HG02870 (cell line): ENCODE measurements at regions not wholly inside any gene's neighbourhood (a gene's known extent, or its start where the extent isn't known, plus 50 kb on each side); places are given as distances from the start of the nearest gene placed in this dataset.
"Not testable (repeated sequence)": the region's sequence is repeated elsewhere in the genome, so short reads cannot be mapped to it uniquely, and the experiment has no call there.

Experiments used
- ATAC-seq: cut with Tn5 transposase; IDR thresholded peaks from one replicate; pipeline ENCODE4 v1.9.1; 2021; ENCODE audit warnings: mild to moderate bottlenecking, moderate library complexity; ENCODE audit not compliant: unreplicated experiment

DNA sequence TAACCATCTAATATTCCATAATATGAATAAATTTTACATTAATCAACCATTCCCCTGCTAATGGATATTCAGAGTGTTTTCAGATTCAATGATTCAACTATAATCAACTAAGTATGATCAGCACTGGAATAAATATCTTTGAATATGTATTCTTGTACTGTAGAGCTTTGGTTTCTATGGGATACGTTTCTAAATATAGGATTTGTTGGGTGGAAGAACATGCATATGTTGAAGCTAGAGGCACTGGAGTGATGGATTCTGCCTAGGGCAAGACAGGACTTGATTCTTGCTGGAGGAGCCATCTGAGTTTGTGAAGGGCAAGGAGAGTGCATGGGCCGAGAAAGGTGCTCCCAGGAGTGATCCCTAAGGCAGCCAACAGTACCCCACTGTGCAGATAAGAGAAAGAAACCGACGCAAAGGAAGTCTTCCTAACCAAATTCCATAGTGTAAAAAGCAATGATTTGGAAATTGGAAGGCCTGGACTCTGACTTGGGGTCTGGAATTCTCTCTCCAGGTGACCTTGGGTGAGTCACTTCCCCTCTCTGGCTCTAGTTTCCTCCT is 418.7 kb downstream of the PREX1 start:
- ATAC-seq: no peak

DNA sequence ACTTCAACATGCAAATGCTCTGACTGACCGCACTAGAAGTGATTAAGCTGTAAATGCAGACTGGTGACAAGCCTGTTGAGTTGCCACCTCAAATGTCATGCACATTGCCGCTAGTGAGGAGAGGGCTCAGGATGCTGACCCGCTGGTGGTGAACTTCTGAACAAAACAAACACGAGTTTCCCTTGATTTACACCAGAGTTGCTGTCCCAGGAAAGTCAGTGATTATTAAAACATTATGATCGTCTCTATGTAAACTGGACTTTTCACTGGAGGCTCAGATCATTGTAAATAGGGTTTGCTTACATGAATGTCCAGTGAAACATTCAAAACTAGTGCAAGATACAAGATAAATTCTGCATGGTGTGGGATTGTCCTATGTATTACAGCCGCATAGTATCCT is 420.1 kb downstream of the PREX1 start:
- ATAC-seq: no peak

DNA sequence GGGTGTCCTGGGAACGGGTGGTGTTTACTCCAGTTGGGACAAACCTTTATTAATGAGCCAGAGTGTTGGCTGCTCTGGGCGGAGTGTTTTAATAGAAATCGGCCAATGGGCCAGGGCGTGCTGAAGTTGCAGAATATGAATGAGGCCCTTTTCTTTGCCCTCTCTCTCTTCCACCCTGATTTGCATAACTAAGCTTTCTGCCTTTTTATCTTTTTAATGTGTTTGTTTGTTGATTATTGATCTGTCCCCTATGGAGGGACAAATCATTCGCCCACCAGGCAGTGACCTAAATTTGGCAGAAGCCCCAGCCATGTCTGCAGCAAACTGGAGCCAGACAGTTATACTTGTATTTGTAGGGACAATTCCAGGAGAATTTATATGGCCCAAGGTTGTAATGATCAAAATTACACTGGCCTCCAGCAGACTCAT is 420.9 kb downstream of the PREX1 start:
- ATAC-seq: no peak

DNA sequence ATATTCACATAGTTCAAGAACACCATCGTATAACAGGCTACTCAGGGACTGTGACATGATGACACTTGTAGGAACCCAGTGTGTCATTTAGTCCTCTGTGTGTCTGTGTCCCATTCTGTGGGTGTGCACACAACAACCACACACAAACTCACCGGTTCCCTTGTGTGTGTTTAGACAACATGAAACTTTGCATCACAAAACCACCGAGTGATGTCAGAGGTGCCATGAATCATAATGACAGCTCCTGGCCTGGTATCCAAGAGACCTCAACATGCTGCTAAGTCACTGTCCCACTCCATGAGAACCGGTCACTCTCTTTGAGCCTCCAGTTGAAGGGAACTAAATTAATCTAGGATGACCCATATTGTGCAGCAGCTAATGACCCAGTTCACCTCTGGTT is 421.3 kb downstream of the PREX1 start:
- no peak for ATAC-seq

DNA sequence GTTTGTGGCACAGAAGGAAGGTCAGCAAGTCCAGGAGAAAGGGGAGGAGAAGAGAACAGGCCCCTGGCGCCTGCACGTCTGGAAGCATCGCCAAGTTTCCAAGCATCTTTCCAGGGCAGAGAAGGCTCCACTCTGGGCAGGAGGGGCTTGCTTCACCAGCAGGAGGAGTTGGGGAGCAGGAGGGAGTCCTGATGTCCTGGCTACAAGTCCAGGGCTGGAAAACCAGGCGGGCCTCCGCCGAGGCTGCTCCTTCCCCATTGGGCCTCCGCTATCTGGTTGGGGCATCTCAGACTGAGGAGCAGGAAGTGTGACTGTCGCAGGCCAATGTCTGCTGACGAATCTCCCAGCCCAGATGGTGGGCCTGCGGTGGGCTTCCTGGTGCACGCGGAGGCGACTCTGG is 421.9 kb downstream of the PREX1 start:
- no peak for ATAC-seq

DNA sequence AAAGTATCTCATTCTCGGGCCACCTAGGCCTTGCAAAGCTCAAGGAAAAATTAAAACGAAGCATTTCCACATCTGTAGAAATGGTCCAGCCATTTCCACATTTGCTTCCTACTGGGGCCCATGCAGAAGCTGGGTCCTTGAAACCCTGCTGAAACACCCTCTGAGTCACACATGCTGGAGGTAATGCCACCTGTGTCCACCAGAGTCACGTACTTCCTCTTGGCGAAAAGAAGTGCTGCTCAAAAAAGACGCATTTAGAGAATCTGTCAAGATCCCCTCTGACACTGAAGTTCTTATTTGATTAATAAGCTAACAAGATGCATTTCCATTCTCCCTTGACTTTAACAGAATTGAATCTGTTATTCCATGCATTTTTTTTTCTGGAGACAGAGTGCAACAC is 423.2 kb downstream of the PREX1 start:
- no peak for ATAC-seq

DNA sequence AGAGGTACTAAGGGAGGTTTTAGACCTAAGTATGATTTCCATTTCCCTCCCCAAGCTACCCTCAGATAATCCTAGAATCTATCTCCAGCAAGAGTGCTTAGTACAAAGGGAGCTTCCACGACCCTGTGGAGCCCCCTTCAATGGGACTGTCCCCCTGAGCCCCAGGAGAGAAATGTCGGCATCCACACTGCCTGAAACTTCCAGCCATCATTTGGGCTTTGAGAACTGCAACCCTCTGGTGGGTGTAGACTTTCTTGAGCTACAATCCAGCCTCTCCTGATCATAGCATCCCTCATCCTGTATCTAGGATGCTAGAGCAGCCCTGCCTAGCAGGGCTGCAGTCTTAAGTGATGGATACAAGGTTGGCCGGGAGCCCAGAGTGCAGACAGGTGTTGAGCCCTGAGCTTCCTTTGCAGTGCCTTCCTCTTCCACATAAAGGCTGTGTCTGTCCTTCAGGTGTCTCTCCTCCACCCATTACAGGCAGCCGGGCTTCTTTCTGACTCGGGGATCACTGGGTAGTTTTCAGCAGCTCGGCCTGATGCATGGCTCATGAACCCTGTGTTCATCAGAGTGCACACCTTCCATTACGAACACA is 424.5 kb downstream of the PREX1 start:
- ATAC-seq: no peak

DNA sequence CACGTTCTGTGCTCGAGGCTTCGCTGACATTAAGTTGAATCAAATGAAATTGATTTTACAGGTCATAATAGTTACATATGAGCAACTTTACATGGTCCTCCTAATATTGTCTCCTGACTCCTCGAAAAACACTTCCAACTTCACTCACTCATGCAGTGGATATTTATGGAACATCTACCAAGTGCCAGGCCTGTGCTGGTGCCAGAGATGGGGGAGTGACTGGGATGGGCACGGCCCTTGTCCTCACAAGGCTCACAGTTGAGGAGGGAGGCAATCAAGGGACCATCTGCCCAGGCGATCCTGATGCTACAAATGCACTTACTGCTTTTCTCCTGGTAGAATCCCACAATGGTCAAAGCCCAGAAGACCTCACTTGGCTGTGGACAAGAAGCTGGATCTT is 426.4 kb downstream of the PREX1 start:
- ATAC-seq: no peak

DNA sequence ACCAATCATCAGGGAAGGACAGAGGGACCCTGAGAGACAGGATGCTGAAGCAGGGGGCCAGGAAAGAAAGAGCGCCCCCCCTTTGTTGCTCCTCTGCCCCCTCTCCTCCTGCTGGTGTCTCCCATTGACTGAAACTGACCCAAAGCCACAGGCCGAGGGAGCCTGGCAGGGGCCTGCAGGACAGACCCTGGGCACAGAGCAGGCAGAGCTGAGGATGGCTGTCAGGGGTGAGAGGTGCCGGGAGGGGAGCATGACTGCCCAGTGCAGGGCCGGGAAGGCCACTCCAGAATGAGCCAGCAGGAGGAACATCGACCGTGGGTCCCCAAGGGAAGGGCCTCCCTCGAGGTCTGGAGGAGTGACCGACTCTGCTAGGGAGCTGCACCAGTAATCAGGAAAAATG is 427.8 kb downstream of the PREX1 start:
- no peak for ATAC-seq

DNA sequence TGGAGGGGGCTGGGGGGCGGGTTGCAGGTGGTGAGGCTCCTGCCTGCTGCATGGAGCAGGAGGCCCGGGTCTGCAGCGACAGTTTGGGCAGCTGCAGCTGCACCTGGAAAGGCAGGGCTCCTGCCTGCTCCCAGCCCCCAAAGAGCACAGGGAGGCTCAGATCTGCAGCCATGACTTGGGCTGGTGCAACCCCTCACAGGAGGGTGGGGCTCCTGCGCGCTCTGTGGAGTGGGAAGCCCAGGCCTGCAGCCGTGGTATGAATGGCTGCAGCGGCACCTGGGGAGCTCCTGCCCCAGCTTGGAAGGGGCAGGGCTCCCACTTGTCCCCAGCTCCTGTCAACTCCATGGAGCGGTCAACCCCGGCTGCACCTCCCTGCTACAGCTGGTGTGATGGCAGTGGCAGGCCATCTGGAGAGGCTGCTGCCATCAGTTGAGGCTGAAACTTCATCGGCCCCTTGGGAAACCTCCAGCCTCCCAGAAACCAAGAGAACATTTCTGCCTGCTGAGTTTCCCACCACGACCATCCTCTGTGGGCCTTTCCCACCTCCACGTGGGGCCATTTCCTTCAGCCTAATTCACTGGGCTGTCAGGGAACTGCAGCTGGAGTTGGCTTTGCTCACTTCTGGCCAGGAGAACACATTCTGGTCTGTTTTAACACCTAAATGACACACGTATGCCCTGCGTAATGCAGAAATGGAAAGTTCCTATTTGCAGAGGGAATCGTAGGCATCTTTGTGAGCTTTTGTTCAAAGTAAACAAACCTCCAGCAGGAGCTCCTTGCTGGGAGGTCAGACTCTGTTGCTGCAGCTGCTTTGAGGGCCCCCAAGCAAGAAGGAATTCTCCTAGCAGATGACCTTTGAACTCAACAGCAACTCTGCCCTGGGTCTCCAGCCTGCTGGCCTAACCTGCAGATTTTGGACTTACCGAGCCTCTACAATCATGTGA is 429.0 kb downstream of the PREX1 start:
- no peak for ATAC-seq

DNA sequence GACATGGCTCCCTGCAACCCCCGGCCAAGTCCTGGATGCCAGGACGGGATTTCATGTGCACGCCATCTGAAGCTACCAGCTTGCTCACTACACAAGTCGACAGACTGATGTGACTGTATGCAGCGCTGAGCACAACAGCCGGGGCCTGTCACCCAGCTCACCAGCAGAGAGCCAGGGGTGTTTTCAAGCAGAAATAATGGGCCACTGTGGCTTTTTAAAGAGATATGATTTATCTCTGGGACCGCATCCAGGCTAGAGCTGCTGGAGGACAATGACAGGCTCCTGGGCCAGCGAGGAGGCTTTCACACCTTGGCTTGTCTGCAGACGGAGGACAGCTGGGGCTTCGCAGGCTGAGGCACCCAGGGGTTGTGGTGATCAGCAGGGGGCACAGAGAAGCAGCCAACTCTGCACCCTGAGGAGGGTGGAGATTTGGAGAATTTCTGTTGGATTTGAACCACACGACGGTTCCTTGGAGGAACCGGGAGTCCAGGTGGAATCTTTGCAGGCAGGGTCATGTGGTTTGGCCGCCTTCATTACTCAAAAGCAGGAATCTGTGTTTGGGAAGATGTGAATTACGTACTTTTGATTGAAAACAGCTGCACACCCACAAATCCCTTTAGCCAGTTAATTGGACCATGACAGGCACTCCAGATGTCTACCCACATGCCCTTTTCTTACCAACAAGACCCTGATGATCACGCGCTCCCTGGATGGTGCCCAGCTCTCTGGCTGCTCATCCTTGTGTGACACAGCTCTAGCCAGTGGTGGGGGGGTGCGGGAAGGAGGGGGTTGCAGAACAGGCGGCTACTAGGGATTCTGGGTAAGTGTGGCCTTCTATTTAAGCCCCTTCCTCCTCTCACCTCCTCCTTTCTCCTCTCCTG is 430.6 kb downstream of the PREX1 start:
- not testable (repeated sequence) for ATAC-seq

DNA sequence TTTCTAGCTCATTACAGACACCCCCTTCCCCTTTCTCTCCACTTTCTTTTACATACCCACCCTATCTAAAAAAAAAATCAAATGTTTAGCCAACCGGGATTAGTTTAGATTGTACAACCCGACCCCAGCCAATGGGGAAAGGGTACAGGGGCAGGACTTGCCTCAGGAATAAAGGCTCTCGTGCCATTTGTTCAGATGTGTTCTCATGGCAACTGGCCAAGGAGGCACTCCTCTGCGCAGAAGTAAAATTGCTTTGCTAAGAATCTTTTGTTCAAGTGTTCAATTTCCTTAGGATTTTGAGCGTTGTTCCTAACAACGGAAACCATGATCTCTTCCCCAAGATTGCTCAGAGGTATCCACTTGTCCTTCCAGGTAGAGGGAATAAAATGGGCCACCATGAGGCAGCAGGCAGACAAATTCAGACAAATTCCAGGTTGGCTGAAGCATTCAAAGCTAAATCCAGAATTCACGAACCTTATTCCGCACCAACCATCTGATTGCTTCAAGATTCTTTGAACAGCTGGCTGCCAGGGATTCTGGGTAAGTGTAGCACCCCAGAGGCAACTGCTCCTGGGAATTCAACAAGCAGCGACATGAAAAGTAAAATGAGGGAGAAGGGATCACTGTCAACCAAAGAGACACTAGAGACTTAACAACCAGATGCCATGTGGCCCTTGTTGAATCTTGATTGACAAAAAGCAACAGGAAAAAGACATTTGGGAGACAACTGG is 431.8 kb downstream of the PREX1 start:
- no peak for ATAC-seq

DNA sequence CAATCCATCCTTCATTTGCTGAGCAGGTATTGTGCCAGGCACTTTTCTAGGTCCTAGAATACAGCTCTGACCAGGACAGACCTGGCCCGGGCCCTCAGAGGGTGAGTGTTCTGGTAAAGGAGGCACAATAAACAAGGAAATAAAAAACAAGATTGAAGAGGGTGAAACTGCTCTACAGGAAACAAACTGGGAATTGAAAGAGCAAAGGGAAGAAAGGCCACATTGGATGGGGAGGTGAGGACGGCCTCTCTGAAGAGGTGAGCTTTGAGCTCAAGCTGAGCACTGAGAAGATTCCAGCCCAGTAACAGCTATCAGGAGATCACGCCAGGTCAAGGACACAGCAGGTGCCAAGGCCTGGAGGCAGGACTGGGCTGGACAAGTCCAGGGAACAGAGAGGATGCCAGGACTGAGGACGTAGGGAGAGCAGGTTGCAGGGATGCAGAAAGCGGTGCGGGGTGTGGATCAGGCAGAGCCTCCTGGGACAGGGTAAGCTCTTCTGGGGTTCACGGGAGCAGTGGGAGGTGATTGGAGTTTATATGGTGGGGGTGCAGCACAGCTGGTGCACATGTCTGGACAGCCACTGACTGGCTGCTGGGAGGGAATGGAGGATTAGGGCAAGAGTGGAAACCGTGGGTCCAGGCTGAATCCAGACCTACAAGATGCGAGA is 433.3 kb downstream of the PREX1 start:
- ATAC-seq: no peak

DNA sequence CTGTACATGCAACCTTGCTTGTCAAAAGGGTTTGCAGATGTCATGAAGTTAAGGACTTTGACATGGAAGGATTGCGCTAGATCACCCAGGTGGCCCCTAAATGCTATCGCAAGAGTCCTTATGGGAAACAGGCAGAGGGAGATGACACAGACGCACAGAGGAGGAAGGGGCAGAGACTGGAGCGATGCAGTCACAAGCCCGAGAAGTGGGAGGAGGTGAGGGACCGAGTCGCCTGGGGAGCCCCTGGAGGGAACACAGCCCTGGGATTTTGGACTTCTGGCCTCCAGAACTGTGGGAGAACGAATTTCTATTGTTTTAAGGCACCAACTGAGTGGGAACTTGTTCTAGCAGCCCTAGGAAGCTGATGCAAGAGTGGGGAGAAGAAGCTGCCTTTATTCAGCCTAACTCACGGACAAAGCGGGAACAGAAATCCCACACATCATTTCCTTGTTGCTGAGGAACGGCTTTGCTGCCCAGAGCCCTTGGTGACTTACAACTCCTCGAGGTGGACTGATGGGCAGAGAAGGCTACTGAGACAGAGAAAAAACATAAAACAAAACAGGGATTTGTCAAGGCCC is 434.0 kb downstream of the PREX1 start:
- ATAC-seq: no peak

DNA sequence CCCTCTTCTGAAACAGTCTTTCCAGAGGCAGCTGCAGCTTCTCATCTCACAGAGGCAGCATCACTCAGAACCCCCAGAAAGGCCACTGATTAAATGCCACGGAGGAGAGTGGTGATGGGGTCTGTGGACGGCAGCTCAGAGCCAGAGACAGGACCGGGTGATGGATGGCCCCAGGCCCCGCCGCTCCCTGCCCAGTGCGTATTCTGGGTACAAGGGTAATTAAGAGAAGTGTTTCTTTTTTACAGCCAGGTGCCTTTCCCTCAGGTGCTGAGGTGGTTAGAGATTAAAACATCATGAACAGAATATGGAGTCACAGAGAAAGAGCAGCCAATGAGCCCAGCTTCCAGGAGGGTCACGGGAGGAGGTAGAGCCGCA is 434.5 kb downstream of the PREX1 start:
- no peak for ATAC-seq

DNA sequence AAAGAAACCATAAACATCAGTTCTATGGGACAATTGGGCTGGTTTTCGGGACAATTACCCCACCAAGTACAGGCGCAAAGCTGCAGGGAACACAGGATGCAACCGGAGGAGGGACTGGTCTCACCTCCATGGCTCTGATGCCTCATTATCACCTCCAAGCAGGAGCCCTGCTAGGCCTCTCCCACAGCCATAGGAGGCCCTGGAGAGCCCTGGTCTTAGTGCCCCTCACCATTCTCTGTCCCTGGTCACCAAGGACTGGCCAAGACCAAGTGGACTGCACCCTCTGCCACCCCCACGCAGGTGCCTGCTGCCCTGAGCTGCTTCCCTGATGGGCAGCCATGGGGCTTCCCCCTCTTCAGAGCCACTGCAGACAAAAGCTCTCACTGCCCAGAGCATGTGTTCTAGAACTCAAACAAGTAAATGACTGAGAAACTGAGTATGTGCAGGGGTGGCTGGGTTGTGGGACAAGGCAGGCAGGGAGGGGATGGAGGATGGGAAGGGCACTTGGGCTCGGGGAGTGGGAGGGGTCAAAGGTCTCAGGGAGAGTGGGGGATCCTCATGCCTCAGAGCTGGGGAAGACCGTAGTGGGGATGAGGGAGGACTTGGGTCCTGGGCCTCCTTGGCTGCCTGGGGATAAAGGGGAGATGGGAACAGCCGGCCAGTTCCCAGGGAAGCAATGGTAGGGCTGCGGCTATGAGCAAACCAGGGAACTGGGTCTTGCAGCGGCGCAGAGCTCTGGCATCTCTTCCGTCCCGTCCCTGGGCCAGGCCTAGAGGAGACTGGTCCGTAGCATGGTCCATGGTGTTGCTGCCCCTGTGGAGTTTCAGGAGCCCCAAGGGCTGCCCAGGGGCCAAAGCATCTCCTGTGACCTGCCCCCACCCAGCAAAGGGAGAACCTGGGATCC is 435.1 kb downstream of the PREX1 start:
- ATAC-seq: no peak

DNA sequence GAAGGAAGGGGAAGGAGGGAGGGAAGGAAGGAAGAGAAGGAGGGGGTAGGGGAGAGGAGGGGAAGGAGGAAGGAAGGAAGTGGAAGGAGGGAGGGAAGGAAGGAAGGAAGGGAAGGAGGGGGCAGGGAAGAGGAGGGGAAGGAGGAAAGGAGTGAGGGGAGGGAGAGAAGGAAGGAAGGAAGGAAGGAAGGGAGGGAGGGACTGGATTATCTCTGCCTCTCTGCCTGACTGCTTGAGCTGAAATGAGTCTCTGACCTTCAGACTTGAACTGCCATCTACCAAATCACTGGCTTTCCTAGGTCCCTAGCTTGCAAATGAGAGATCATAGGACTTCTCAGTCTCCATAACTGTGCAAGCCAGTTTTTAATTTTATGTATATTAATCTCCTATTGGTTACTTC is 436.8 kb downstream of the PREX1 start:
- no peak for ATAC-seq

DNA sequence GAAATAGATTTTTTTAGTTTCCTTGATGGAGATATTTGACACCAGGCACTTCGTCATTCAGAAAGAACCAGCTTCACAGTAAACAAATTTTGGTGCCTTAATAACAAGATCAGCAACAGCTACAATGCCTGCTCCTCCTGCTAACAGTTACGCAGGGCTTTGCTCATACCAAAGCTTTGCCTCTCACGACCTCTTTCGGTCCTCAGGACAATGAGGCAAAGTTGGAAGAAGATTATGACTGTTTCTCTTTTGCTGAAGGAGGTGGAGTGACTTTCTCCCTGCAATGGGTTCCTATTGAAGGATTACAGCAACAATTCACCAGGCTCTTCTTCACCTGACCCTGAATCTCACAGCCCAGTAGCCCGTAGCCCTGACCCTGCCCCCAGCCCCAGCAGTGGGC is 440.1 kb downstream of the PREX1 start:
- no peak for ATAC-seq

DNA sequence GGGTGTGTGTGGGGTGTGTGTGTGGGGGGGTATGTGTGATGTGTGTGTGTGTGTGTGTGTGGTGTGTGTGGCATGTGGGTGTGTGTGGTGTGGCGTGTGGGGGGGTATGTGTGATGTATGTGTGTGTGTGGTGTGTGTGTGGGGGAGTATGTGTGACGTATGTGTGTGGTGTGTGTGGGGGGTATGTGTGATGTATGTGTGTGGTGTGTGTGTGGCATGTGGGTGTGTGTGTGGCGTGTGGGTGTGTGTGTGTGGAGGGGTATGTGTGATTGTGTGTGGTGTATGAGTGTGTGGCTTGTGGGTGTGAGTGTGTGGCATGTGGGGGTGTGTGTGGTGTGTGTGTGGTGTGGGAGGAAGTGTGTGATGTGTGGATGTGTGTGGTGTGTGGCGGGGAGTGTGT is 442.3 kb downstream of the PREX1 start:
- no peak for ATAC-seq
